HG03354 (cell line): ENCODE measurements at regions not wholly inside any gene's neighbourhood (a gene's known extent, or its start where the extent isn't known, plus 50 kb on each side); places are given as distances from the start of the nearest gene placed in this dataset.
"Not testable (repeated sequence)": the region's sequence is repeated elsewhere in the genome, so short reads cannot be mapped to it uniquely, and the experiment has no call there.

Source experiments
- ATAC-seq: cut with Tn5 transposase; IDR thresholded peaks from one replicate; pipeline ENCODE4 v1.9.1; 2021; ENCODE audit warnings: mild to moderate bottlenecking; ENCODE audit not compliant: unreplicated experiment, poor library complexity, severe bottlenecking

GRCh38 chr1:245102149-245102548 is 52.6 kb upstream of the KIF26B start:
- not testable (repeated sequence) for ATAC-seq

DNA sequence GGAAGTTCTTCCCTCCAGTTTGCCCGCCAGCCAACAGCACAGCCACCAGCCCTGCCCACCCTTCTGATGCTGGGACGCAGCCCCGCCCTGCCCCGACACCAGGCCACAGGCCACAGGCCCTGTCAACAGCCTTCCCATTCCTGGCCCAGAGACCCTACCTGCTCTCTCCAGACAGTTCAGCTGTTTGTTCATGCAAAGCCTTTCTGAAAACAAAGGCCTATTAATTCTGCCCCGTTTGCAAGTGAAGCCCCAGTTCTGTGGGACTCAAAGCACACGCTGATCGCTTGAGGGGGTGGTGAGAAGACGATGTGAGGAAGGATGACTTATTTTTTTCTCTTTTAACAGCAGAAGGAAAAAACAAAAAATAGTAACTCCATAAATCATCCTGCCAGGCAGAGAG is 55.4 kb upstream of the KIF26B start:
- no peak for ATAC-seq

DNA sequence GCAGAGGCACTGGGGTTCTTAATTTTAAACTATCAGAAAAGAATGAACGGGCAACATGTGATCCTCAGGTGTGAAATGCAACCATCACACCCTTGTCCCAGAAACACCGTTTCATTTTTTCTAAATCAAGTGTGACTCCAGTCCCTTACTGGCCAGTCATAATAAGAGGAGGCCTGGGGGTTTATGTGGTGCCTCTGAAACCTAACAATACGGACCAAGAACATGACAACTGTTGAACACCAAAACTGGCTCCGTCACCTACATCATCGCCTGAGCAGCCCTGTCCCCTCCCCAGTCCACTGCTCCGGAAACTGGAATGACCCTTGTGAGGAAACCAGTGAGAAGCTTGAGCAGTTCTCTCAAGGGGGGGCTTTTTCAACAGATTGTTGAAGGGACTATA is 55.9 kb upstream of the KIF26B start:
- ATAC-seq = no peak

DNA sequence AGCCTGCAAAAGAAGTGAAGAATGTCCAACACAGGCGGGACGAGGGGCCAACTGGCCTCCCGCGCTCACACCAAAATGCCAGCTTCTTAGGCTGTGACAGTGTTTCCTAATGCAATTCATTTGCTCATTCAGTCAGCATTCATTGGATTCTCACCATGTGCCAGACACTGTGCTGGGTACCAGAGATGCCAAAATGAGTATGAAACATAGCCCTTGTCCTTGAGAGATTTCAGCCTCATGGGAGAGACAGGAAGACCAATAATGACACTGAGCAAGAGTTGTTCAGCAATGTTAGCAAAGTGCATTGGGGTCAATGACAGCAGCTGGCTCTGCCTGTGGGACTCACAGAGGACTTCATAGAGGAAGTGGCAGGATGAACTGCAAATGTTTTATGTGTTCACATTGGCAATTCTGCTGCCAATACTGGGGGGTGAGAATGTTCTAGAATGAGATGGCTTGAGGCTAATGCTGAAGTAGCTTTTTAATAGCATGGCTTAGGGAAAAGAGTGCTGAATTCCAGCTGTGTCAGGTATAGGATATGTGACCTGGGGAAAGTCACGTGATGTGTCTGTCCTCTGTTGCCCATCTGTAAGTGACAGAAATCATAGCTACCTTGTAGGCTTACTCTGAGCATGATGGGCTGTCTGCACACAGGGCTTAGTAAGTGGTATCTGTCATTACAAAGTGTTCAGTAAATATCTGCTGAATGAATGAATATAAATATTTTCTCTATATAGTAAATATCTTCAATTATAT is 58.3 kb upstream of the KIF26B start:
- no peak for ATAC-seq

- no peak for ATAC-seq
Measured at GRCh38 chr1:245095903-245096302, 58.9 kb upstream of the KIF26B start.

DNA sequence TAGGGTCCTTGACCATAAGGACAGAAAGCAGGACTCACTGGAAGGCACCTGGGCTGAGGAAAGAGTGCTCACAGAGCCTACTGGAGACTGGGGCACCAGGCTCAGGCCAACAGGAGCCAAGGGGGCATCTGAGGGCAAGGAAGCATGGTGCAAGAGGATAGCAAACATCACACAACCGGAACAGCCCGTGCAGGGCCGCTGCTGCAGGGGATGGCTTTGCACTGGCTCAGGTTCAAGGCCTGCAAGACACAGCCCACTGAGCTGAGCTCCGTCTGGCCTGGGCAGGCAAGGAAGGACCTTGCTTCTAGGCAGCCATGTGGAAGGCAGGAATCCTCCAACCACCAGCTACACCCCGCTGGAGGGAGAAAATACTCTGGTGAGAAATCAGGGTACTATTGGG is 59.8 kb upstream of the KIF26B start:
- ATAC-seq = no peak

GRCh38 chr1:245094092-245094491 is 60.7 kb upstream of the KIF26B start:
- no peak for ATAC-seq

- ATAC-seq = no peak
Measured at GRCh38 chr1:245092638-245092976, 62.2 kb upstream of the KIF26B start.

- ATAC-seq = no peak
Measured at GRCh38 chr1:245091818-245092637, 62.8 kb upstream of the KIF26B start.

DNA sequence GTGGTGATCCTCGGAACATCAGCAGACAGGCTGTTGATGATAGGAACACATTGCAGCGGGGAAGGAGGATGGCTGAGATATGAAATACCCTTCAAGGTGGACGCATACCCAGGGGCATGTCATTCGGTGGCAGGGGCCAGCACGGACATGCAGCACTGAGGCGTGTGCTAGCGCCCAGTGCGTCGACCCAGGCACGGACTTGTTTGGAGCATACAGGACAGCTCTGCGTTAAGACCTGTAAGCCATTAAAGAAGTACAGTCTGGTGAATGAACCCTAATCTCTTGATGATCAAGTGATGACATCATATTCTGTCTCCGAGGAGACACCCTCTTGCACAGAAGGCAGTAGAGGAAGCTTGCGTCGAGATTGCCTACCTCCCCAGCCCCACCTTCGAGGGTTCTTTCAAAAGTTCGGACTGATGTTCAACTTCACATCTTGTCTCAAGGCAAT is 63.6 kb upstream of the KIF26B start:
- ATAC-seq = no peak

DNA sequence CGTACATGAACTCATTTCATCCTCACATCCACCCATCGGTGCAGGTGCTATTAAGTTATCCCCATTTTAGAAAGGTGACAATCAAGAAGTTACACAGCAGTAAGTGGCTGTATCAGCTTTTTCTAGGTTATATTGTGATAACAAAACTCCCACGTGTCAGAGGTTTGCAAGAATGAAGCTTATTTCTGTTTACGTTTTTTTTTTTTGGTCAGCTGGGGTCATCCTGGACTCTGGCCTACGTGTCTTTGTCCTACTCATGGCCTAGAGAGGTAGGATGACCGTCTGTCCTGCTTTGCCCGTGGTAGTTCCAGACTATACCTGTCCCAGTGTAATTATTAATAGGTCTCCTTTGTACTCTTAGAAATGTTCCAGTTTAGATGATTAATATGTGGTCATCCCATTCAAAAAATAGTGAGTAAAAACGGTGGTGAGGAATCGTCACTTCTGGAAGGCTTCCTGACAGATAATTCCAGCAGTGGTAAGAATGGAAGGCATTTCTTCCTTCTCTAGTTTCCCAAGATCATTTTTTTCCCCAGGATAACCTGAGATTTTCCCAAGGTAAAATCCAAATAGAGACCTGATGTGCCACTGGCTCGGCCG is 64.2 kb upstream of the KIF26B start:
- no peak for ATAC-seq

DNA sequence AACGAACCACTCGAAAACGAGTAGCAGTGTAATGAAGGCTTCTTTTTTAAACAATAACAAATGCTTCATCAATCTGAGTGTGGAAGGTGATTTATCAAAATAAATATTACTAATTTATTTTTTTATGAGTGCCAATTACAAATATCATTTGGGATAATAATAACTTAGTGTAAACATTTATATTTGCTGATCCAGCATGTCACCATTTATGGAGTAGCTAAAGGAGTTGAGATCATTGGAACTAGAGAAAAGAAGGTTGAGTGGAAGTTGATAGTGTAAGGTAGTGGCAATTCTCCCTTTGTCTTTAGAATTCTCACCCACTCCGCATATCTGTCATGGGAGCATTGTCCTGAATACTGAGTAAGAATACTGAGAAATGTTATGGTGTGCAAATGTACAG is 67.1 kb upstream of the KIF26B start:
- no peak for ATAC-seq

GRCh38 chr1:245086389-245086969 is 68.3 kb upstream of the KIF26B start:
- ATAC-seq = no peak

DNA sequence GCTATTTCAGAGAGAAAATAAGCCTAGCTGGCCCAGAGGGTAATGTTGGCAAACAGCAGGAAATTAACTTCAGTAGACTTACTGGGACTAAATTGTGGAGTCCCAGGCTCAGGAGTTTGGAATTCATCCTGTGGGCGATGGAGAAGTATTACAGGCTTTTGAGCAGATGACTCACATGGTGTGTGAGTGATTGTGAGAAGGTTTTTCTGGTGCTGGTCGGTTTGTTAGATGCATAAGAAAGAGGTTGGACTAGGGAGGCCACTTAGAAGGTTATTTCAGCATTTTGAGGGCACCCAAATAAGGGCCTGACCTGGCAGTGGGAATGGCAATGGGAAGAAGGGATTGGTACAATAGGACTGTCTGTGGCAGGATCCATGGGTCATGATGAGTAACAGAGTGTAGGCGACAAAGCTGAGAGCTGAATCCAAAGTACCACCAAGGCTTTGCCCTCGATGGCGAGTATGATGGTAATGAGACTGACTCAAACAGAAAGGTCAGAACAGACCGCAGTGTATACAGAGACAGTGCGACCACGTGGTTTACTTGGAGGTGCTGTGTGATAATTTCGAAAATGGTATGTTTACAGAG is 69.2 kb upstream of the KIF26B start:
- no peak for ATAC-seq

- no peak for ATAC-seq
Measured at GRCh38 chr1:245084551-245084950, 70.2 kb upstream of the KIF26B start.

- no peak for ATAC-seq
Measured at GRCh38 chr1:245079021-245079609, 75.7 kb upstream of the KIF26B start.

DNA sequence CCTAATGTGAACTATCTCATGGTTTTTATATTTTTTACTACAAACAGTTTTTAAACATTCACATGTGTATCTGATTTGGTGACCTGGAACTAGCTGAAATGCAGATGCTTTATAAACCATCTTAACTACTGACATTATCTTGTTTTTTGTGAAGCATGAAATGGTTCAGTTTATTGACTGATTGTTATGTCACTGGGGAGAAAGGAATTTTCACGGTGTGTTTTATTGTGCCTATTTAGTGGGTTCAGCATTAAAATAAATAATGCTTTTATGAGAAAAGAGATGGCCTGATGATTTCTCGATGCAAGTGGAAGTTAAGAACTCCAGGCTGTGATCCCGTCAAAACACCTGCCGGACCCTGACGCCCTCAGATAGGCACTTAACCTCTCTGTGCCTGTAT is 79.9 kb upstream of the KIF26B start:
- ATAC-seq = no peak

- ATAC-seq = no peak
Measured at GRCh38 chr1:245074232-245074747, 80.5 kb upstream of the KIF26B start.

DNA sequence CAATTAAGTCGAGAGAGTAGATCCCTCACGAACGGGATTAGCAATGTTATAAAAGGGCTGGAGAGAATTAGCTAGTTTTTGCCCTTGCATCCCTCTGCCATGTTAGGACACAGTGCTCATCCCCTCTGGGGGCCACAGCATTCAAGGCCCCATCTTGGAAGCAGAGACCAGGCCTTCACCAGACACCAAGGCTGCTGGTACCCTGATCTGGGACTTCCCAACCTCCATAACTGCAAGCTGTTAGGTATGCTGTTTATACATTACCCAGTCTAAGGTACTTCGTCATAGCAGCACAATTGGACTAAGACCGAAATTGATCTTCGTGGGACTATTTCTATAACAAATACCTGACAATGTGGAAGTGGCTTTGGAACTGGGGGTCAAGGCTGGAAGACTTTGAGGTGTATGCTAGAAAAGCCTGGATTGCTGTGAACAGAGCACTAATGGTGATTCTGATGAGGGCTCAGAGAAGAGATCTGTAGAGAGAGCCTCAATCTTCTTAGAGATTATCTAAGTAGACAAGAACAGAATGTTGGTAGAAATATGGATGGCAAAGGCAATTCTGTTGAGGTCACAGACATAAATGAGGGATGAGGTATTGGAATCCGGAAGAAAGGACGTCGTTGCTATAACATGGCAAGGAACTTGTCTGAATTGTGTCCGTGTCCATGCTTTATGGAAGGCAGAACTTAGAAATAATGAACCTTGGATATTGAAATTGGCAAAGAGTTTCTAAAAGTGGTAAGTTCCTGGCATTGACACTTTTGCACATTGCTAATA is 83.8 kb upstream of the KIF26B start:
- ATAC-seq = no peak
